ENCODE measurements at regions not wholly inside any gene's neighbourhood (a gene's known extent, or its start where the extent isn't known, plus 50 kb on each side); places are given as distances from the start of the nearest gene placed in this dataset.

- no peak for TF ChIP-seq TMF1 (CRISPR knock-in tag; IDR thresholded peaks at IDR 0.05; ENCODE audit: low read depth)
- no peak for TF ChIP-seq SALL2 (CRISPR knock-in tag; IDR thresholded peaks at IDR 0.05)
- TF ChIP-seq, protein P1, sequence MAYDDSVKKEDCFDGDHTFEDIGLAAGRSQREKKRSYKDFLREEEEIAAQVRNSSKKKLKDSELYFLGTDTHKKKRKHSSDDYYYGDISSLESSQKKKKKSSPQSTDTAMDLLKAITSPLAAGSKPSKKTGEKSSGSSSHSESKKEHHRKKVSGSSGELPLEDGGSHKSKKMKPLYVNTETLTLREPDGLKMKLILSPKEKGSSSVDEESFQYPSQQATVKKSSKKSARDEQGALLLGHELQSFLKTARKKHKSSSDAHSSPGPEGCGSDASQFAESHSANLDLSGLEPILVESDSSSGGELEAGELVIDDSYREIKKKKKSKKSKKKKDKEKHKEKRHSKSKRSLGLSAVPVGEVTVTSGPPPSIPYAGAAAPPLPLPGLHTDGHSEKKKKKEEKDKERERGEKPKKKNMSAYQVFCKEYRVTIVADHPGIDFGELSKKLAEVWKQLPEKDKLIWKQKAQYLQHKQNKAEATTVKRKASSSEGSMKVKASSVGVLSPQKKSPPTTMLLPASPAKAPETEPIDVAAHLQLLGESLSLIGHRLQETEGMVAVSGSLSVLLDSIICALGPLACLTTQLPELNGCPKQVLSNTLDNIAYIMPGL (CRISPR knock-in tag; IDR thresholded peaks at IDR 0.05; ENCODE audit: borderline replicate concordance in 1 of 2, low read depth in 1 of 2), result no peak
- TF ChIP-seq ZNF549 (CRISPR knock-in tag; IDR thresholded peaks at IDR 0.05), result no peak
Measured at GRCh38 chr2:23020659-23021058, 364.3 kb upstream of the KLHL29 start.

All from HepG2 (cell line).